ENCODE measurements at regions not wholly inside any gene's neighbourhood (a gene's known extent, or its start where the extent isn't known, plus 50 kb on each side); places are given as distances from the start of the nearest gene placed in this dataset.

DNA sequence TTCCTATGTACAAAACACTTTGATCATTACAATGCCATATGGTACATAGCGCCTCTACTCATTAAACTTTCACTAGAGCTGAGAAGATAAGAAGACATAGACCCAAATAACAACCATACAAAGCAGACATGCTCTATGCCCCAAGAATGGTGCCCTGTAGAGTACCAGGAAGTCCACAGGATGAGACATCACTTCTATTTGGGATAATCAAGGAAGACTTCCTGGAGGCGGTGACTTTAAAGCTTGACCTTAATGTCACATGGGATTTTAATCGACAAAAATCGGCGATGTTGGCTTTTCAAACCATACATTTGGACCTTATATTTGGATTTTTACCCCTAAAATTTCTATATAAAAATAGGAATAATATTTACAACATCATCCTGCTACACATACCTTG lies 224.3 kb upstream of the MAP3K1 start:
- no peak for DNase-seq
- TF ChIP-seq, protein P1, sequence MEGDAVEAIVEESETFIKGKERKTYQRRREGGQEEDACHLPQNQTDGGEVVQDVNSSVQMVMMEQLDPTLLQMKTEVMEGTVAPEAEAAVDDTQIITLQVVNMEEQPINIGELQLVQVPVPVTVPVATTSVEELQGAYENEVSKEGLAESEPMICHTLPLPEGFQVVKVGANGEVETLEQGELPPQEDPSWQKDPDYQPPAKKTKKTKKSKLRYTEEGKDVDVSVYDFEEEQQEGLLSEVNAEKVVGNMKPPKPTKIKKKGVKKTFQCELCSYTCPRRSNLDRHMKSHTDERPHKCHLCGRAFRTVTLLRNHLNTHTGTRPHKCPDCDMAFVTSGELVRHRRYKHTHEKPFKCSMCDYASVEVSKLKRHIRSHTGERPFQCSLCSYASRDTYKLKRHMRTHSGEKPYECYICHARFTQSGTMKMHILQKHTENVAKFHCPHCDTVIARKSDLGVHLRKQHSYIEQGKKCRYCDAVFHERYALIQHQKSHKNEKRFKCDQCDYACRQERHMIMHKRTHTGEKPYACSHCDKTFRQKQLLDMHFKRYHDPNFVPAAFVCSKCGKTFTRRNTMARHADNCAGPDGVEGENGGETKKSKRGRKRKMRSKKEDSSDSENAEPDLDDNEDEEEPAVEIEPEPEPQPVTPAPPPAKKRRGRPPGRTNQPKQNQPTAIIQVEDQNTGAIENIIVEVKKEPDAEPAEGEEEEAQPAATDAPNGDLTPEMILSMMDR (IDR thresholded peaks at IDR 0.05 in 4 of 5, conservative IDR thresholded peaks at IDR 0.05 in 1 of 5), result no peak
- no peak for TF ChIP-seq POLR2A (IDR thresholded peaks at IDR 0.05)
- H3K4me3 ChIP-seq, result no peak overlapping the region
- H3K9me3 ChIP-seq, result no peaks in the 10 kb centered on the region
- no peaks in the 10 kb centered on the region for H3K27me3 ChIP-seq
- no peak overlapping the region for H3K27ac ChIP-seq
- no peaks in the 10 kb centered on the region for H3K36me3 ChIP-seq
- ATAC-seq, result no peak
- in situ Hi-C loops (cut with MboI; ENCODE audit: low sequenced_read_pairs in 4 of 4), result no loop called here
- H3K4me1 ChIP-seq, result peaks cover 5 to 14% of the 10 kb centered on the region in 2 donors
- intact Hi-C loops (cut with DNase I; ENCODE audit: low total_unique reads), result no loop called here

DNA sequence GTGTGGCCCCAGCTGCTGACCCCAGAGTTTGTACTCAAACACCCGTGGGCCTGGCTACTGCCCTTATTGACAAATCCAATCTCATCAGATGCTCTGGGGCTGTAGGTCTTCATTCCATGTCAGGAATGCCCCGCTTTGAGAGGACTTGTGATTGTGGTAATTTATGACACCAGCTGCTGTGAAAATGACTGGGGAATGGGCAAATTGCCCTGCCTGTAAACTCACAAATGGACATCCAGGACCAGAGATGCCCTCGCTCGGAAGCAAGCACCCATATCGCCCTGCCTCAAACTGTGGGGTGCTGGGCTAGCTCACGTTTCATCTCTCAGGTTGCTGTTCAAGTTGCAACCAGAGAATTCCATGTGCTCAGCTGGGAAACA lies 225.9 kb upstream of the MAP3K1 start:
- H3K4me1 ChIP-seq, result peaks cover 5 to 19% of the 10 kb centered on the region in 2 donors

DNA sequence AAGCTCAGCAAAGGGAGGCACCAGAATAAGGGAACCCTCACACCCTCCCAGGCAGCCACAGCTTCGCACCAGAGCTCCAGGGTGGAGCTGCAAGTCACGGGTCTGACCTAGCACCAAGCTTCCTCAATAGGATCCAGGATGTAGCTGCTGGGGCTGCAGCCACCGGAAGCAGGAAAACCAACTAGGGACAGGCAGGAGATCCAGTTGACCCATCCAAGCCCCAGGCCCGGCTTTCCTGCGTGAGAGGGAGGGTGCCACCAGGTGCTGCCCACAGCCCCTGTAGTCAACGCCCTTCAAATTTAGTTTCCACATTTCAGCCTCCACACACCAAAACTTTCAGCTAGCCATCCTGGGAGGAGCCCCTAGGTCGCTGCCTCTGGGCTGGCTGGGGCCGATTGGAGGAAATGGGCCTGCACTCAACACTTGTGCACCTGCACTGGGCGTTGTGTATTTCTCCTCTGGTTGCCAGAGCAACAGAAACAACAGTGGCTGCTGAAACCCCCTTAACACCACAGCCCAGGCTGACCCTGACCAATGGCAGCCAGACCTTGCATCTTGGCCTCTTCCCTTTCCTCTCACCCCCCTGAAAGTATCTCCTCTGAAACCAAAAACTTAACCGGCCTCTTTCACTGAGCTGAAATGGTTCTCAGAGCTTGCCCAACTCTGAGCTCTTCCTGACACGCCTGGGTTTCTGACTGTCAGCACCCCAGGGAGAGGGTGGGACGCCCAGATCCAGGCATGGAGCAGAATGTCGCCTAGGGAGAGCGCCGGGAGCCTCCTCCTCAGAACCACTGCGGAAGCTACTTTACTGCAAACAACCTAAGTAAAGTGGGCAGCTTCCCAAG lies 226.5 kb upstream of the MAP3K1 start:
- peak overlapping the region; percentile 22 to 66 (median 33) for H3K27ac ChIP-seq
- H3K4me3 ChIP-seq, result no peak overlapping the region
- H3K27me3 ChIP-seq, result no peaks in the 10 kb centered on the region
- no peaks in the 10 kb centered on the region for H3K9me3 ChIP-seq
- ATAC-seq (peak; percentile 40 to 70), DNase-seq (peak; percentile 16 to 66)
- intact Hi-C loops (cut with DNase I; ENCODE audit: low total_unique reads), result no loop called here
- H3K36me3 ChIP-seq, result no peaks in the 10 kb centered on the region
- in situ Hi-C loops (cut with MboI; ENCODE audit: low sequenced_read_pairs in 4 of 4), result no loop called here
- TF ChIP-seq, protein P1 (IDR thresholded peaks at IDR 0.05 in 4 of 5, conservative IDR thresholded peaks at IDR 0.05 in 1 of 5), result no peak
- TF ChIP-seq POLR2A (IDR thresholded peaks at IDR 0.05), result no peak
- peaks cover 5 to 19% of the 10 kb centered on the region in 2 donors for H3K4me1 ChIP-seq

More for the DNA sequence above, 225.9 kb upstream of the MAP3K1 start:
- TF ChIP-seq, protein P1 (IDR thresholded peaks at IDR 0.05 in 4 of 5, conservative IDR thresholded peaks at IDR 0.05 in 1 of 5), result no peak
- no peak for TF ChIP-seq POLR2A (IDR thresholded peaks at IDR 0.05)
- DNase-seq (no peak), ATAC-seq (no peak)
- H3K36me3 ChIP-seq, result no peaks in the 10 kb centered on the region
- no peaks in the 10 kb centered on the region for H3K9me3 ChIP-seq
- H3K4me3 ChIP-seq, result no peak overlapping the region
- H3K27ac ChIP-seq, result peak overlapping the region; percentile 22 to 66 (median 33)
- intact Hi-C loops (cut with DNase I; ENCODE audit: low total_unique reads), result no loop called here
- H3K27me3 ChIP-seq, result no peaks in the 10 kb centered on the region
- in situ Hi-C loops (cut with MboI; ENCODE audit: low sequenced_read_pairs in 4 of 4), result no loop called here

DNA sequence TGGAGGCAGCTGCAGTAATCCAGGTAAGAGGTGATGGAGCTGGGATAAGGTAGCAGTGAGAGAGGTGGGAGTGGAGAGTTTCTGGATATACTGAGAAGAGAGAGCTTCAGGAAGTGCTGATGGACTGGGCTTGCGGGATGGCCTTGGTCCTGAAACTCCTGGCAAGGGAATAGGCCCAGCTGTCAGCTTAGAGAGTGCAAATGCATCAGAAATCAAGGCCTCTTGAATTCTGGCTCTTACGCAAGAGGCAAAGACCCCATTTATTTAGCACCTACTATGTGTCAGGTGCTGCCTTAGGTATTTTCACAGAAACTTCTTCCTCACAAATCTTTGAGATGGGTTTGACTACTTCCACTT lies 227.2 kb upstream of the MAP3K1 start:
- DNase-seq (no peak), ATAC-seq (no peak)
- Histone ChIP-seq H3K9me3 (no peaks in the 10 kb centered on the region), H3K36me3 (no peaks in the 10 kb centered on the region), H3K4me1 (peaks cover 5 to 19% of the 10 kb centered on the region in 2 donors), H3K27me3 (no peaks in the 10 kb centered on the region), H3K27ac (peak overlapping the region; percentile 22 to 66 (median 33)), H3K4me3 (no peak overlapping the region)
- TF ChIP-seq, protein P1 (IDR thresholded peaks at IDR 0.05 in 4 of 5, conservative IDR thresholded peaks at IDR 0.05 in 1 of 5), result no peak
- TF ChIP-seq POLR2A (IDR thresholded peaks at IDR 0.05), result no peak
- in situ Hi-C loops (cut with MboI; ENCODE audit: low sequenced_read_pairs in 4 of 4) (no loop called here), intact Hi-C loops (cut with DNase I; ENCODE audit: low total_unique reads) (no loop called here)

Measured in gastrocnemius medialis (tissue), 4 donors.